Prostate gland (tissue), 2 donors: ENCODE measurements at regions not wholly inside any gene's neighbourhood (a gene's known extent, or its start where the extent isn't known, plus 50 kb on each side); places are given as distances from the start of the nearest gene placed in this dataset.

Source experiments
- POLR2A ChIP-seq: fragments of 450-650 bp; IDR thresholded peaks from one replicate; pipeline ENCODE4 v1.6.1; 2016; ENCODE audit warnings: antibody characterized with exemption, mild to moderate bottlenecking
- TF ChIP-seq, protein P1 (sequence below), 4 experiments: fragments of 200-600 bp in 2 of 4; fragments of 450-650 bp in 2 of 4; sonication (generic) in 2 of 4; IDR thresholded peaks; 1 replicate in 3 of 4; 2 replicates in 1 of 4; pipeline ENCODE4 v1.5.1; 2016 to 2019; ENCODE audit warnings: antibody characterized with exemption in 4 of 4, mild to moderate bottlenecking in 2 of 4, moderate library complexity in 2 of 4

DNA sequence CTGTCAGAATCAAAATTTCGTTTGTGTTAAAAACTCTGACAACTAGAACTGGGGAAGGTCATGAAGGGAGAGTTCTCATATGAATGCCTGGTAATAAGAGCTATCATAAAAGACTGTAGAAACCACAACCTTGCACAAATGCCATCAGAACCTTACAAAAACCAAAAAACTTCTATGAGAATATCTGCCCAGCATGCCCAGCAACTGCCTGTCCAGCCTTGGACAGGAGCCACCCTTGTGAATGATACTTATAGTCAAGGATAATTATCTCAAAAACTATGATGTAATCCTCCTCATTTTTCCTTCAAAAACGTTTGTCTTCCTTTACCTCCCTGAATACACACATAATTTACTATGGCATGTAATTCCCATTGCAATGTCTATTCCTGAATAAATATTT is 53.4 kb upstream of the C1orf185 start:
- TF ChIP-seq, protein P1, sequence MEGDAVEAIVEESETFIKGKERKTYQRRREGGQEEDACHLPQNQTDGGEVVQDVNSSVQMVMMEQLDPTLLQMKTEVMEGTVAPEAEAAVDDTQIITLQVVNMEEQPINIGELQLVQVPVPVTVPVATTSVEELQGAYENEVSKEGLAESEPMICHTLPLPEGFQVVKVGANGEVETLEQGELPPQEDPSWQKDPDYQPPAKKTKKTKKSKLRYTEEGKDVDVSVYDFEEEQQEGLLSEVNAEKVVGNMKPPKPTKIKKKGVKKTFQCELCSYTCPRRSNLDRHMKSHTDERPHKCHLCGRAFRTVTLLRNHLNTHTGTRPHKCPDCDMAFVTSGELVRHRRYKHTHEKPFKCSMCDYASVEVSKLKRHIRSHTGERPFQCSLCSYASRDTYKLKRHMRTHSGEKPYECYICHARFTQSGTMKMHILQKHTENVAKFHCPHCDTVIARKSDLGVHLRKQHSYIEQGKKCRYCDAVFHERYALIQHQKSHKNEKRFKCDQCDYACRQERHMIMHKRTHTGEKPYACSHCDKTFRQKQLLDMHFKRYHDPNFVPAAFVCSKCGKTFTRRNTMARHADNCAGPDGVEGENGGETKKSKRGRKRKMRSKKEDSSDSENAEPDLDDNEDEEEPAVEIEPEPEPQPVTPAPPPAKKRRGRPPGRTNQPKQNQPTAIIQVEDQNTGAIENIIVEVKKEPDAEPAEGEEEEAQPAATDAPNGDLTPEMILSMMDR (IDR thresholded peaks at IDR 0.05) = no peak
- TF ChIP-seq POLR2A = no peak
